NCI-H2227 (cell line): ENCODE measurements at regions not wholly inside any gene's neighbourhood (a gene's known extent, or its start where the extent isn't known, plus 50 kb on each side); places are given as distances from the start of the nearest gene placed in this dataset.

Experiments used
- DNase-seq: peaks from one replicate; lab custom pipeline; 2025; ENCODE audit not compliant: unreplicated experiment; lab: John Stamatoyannopoulos, UW

DNA sequence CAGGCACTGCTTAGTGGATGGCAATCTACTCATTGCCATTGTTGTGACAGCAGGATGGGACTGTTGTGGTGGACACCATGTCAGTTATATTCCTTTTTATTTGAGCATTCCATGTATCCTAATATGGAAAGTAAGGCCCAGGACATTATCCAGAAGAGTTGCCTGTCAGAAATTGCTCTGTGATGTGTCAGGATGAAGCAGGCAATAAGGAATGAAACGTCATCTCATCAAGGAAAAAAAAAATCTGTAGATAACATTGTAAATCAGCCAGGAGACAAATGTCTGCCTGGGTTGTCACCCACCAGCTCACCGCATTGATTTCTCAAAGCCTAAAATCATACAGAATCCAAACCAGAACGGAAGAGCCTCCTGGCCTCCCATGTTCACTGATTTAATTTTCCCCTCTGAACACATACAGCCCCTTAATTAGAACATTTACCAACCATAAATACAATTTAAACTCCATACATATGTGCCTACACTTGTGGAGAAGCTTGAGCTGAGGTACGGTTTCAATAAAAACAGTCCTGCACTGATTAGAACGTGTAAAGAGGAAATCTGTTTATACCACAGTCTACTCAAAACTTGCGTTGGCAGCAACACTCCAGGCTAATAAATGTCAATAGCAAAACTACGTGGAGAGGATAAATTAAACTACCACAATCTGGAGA lies 73.9 kb downstream of the FOXD1 start:
- DNase-seq, result no peak

GRCh38 chr5:73373814-73374510 lies 74.6 kb downstream of the FOXD1 start:
- no peak for DNase-seq

DNA sequence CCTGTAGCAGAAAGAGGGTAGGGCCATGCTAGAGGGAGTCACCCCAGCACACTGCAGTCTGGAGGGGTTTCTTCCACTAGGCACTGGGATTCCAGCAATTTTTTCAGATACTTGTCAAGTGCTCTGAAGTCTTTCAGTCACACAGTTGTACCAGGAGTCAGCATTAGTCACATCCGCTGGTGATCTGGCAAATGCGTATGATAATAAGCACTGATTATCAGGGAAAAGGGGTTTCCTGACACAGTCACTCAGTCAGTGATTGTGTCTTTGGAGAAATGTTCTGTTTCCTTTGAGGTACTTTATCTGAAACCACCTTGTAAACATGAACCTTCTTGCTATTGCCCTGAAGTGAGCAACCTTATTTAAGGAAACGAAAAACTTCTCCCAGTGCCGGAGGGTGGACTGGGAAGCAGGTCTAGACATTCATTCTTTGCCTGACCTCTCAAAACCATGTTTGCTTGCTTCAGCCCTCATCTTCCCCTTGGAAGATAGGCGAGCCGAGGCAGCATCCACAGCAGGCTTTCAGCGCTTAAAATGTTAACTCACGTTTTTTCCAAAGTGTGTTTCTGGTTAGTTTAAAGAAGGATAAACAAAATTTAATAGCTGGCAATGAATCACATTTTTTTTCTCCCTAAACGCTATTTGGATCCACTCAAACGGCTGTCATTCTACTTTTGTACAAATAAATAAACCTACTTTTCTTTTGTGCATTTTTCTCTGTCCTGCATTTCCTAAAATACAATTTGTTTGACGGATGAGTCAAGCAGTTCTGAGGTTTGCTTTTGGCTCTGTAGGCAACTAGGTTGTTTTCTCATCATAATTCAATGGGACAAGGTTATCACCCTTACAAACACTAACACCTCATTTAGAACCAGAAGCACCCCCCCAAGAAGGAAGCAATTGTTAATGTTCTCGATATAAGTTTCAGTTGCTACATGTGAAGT lies 77.7 kb downstream of the FOXD1 start:
- no peak for DNase-seq

GRCh38 chr5:73370095-73370494 lies 78.5 kb downstream of the FOXD1 start:
- no peak for DNase-seq

DNA sequence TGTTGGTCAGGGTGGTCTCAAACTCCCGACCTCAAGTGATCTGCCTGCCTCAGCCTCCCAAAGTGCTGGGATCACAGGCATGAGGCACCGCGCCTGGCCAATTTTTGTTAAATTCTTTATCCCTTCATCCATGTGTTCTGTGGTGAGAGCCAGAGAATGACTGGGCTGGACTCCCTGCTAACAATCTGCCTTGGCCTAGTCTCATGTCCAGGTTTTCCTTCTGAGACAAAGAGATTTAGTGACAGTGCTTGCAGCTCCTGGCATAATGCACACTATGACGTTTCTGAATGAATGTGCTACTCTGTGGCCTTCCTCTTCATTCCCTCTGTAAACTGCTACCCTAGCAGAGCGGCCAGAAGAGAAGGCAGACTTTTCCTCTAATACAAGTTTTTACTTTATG lies 79.3 kb downstream of the FOXD1 start:
- DNase-seq, result no peak

DNA sequence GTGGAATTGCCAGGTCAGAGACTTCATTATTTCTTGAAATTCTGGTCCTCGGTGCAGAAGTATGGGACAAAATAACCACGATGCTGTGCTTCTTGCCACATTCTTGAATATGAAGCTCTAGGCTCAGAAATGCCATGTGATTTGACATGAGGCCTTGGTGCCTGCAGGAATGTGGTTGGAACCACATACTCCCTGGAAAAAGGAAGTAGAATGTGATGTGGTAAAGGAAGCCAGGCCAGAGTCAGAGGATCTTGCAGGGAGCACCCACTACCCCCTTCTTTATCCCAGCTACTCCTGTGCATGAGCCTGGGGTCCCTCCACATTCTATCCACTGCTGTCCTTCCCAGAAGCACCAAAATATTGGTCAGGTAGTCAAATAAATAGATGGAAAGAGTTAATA lies 80.9 kb downstream of the FOXD1 start:
- no peak for DNase-seq

GRCh38 chr5:73365990-73366667 lies 82.4 kb downstream of the FOXD1 start:
- no peak for DNase-seq

DNA sequence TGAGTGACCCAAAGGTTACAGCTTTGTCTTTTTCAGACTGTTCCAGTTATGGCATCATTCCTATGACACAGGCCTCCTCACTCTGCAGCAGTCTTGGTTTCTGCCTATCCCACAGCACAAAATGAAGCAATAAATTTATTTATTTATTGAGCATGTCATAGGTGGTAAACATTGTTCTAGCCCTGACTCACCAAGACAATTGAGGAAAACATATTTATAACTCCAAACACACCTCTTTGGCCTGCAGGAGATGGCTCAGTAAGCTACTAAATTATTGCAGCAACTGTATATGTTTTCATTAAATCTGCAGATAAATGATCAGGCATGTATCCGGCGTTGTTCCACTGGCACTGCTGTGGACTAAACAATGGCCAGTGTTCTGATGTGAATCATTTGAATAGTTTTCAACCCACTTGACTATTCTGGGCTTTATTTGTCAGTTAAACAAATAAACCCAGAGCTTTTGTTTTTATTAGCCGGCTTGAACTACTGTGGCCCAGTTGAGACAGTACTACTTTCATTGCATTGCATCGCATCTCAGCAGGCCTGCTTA lies 83.2 kb downstream of the FOXD1 start:
- DNase-seq, result no peak

DNA sequence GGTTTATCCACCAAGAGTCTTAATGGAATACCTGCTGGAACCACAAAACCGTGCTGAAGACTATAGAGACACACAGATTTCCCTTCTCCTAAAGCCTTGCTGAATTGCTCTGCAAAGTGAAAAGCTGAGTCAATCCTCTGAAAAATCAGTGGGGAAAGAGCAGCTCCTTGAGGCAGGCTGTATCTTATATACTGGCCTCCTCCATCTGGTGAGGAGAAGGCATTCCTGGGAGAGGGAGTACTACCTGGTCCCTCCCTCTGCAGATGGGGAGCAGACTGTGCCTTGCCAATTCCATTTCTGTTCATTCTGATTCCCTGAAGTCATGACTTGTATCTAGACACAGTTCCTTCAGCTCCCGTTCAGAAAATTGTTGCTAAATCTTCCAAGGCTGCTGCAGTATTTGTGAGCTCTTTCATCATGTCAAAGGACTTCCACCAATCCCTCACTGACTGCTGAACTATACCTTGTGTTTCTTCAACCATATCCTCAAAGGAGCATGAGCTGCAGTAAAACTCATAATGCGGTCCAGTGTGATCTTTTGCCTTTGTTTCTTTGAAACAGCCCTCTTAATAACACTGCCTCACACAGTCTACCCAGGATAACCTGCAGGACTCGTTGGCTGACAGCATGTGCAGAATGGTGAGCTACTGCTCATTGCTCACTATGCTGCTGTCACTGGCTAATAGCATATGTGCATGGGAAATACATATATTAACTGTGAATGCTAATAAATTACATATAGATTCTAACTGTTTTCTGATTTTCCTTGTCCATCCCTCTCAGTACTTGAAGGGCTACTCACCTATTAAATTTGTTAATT lies 84.5 kb downstream of the FOXD1 start:
- DNase-seq, result no peak

DNA sequence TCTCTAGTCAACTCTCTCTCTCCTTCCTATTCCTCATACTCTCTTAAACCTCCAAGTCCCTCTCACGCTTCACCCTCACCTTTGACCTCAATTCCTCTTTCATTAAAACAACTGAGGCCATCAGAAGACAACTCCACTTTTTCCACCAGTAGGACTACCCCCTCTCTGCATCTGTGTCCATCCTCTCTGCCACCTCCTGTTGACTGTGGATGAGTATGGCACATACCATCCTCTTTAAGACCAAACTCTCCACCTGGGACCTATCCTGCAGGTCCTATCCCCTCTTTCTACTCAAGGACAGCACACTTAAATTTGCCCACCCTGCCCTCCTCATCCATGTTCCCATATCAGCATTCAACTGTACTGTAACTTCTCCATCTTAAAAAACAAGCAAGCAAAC lies 89.2 kb downstream of the FOXD1 start:
- no peak for DNase-seq

DNA sequence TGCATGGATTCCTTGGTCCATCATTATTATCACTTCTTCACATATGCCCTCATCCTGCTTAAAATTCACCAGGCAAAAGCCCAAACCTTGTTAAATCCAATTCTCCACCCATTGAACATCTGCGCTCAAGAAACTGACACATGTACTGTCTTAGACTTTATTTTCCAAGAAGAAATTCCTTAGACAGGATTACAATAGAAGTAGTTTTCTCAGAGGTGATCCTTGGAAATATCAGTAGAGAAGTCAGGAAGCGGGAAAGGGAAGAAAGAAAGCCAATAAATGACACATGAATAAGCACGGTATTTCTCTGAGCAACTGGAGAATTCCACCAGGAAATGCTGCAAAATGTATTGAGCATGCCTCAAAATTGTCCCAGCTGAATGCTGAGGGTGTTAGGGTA lies 90.2 kb downstream of the FOXD1 start:
- DNase-seq, result no peak

GRCh38 chr5:73357576-73357975 lies 91.0 kb downstream of the FOXD1 start:
- DNase-seq, result no peak

- DNase-seq, result no peak
Measured at GRCh38 chr5:73355108-73355507, 93.5 kb downstream of the FOXD1 start.

GRCh38 chr5:73354406-73354805 lies 94.2 kb downstream of the FOXD1 start:
- no peak for DNase-seq

DNA sequence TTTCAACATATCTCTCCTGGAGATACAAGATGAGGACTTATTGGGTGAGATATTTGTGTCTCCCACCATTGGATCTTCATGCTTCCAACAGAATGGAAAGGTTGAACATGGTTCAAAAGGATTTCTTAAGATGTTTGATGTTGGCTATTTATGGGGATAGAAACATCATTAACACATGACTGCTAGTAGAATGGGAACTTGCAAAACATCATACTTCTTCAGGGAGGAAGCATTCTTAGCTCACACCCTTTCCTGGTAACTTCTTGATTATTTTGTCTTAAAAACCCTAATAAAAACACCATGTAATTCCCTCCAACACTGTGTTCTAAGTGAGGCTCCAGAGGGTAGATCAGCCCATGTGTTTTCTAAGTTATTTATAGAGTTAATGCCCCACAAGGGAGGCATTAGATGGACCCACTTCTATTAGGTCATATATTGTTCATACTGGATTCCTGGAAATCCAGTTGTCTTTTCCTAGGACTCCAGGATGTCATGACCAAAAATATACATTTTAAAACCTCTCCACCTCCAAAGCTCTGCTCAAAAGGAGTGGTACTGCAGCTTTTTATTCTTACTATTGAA lies 95.8 kb downstream of the FOXD1 start:
- DNase-seq, result no peak

GRCh38 chr5:73352243-73352642 lies 96.3 kb downstream of the FOXD1 start:
- DNase-seq, result no peak

- DNase-seq, result no peak
Measured at GRCh38 chr5:73351593-73351992, 97.0 kb downstream of the FOXD1 start.

DNA sequence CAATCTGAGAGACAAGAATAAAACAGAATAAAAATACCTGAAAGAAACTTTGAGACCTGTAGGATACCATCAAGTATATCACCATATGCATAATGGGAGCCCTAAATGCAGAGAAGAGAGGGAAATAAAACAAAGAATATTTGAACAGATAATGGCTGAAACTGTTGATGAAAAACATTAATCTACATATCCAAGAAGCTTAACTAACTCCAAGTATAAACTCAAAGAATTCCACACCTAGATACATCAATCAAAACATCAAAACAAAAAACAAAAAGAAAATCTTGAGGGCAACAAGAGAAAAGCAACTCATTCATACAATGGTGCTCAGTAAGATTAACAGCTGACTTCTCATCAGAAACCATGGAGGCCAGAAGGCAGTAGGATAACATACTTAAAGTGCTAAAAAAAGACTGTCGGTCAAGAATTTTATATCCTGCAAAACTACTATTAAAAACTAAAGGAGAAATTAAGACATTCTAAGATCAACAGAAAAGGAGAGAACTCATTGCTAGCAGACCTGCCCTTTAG lies 101.6 kb downstream of the FOXD1 start:
- no peak for DNase-seq

- DNase-seq, result no peak
Measured at GRCh38 chr5:73344835-73345234, 103.7 kb downstream of the FOXD1 start.
